B cell (primary cell): ENCODE measurements at regions not wholly inside any gene's neighbourhood (a gene's known extent, or its start where the extent isn't known, plus 50 kb on each side); places are given as distances from the start of the nearest gene placed in this dataset.

ENCODE experiments used
- ATAC-seq: fragments of 200-7000 bp; cut with Tn5 transposase; one replicate; pipeline ENCODE4 v1.10.0; 2021; ENCODE audit warnings: low read depth, mild to moderate bottlenecking, moderate number of reproducible peaks, moderate library complexity
- CTCF ChIA-PET: fragments of 350-600 bp; sonication (Branson Sonifier 250); formaldehyde crosslinking; loops from one replicate; lab custom pipeline; 2021; ENCODE audit warnings: antibody characterized with exemption, inconsistent platforms; lab: Charles Lee
- POLR2A ChIA-PET: fragments of 350-600 bp; sonication (Branson Sonifier 250); formaldehyde crosslinking; loops from one replicate; lab custom pipeline; 2021; ENCODE audit warnings: antibody characterized with exemption; lab: Charles Lee
- DNase-seq: peaks from one replicate; pipeline ENCODE4 v3.0.0; 2013
- H2AFZ ChIP-seq: 2 replicates; pipeline ENCODE4 v1.6.1; 2012; ENCODE audit warnings: mild to moderate bottlenecking, low read depth, low read length; ENCODE audit not compliant: insufficient read depth, poor library complexity, severe bottlenecking
- H3K27ac ChIP-seq, 2 donors: 1 replicate in 1 of 2; 2 replicates in 1 of 2; pipeline ENCODE4 v1.5.1; 2012 to 2013; ENCODE audit warnings: low read length in 2 of 2, mild to moderate bottlenecking in 2 of 2, moderate library complexity in 1 of 2
- H3K27me3 ChIP-seq, 4 experiments: fragments of 200-600 bp in 1 of 4; sonication (generic) in 1 of 4; replicated peaks in 1 of 4; 1 replicate in 2 of 4; 2 replicates in 2 of 4; pipeline versions ENCODE4 v1.6.1 to v1.7.0; 2013 to 2016; ENCODE audit warnings: low read length in 3 of 4, mild to moderate bottlenecking in 2 of 4, mixed read lengths in 1 of 4, moderate library complexity in 1 of 4; ENCODE audit not compliant: insufficient read depth in 4 of 4, control insufficient read depth in 3 of 4; ENCODE audit errors: control extremely low read depth in 1 of 4
- H3K36me3 ChIP-seq, 2 experiments: replicated peaks in 1 of 2; 1 replicate in 1 of 2; 2 replicates in 1 of 2; pipeline versions ENCODE4 v1.6.1 to v1.7.1; 2013; ENCODE audit warnings: low read length in 1 of 2; ENCODE audit not compliant: insufficient read depth in 2 of 2, control insufficient read depth in 1 of 2; ENCODE audit errors: control extremely low read depth in 1 of 2, extremely low read depth in 1 of 2
- H3K4me1 ChIP-seq, 2 donors: fragments of 200-600 bp in 1 of 2; sonication (generic) in 1 of 2; 1 replicate in 1 of 2; 2 replicates in 1 of 2; pipeline versions ENCODE4 v1.5.1 to v1.6.1; 2013 to 2017; ENCODE audit warnings: low read length in 2 of 2; ENCODE audit not compliant: control insufficient read depth in 2 of 2, insufficient read depth in 2 of 2
- H3K4me2 ChIP-seq: replicated peaks from 2 replicates; pipeline ENCODE3; 2012; ENCODE audit warnings: mild to moderate bottlenecking, low read depth, low read length; ENCODE audit not compliant: poor library complexity, severe bottlenecking
- H3K4me3 ChIP-seq, 5 experiments: fragments of 200-600 bp in 1 of 5; sonication (generic) in 1 of 5; 1 replicate in 3 of 5; 2 replicates in 2 of 5; pipeline versions ENCODE4 v1.5.1 to v1.7.0; 2011 to 2016; ENCODE audit warnings: low read length in 4 of 5, mild to moderate bottlenecking in 4 of 5, low read depth in 2 of 5, control low read depth in 1 of 5, moderate library complexity in 1 of 5; ENCODE audit not compliant: insufficient read depth in 1 of 5; ENCODE audit errors: control extremely low read depth in 1 of 5, extremely low read depth in 1 of 5
- H3K79me2 ChIP-seq: fragments of 200-600 bp; sonication (generic); one replicate; pipeline ENCODE4 v1.6.0; 2016; ENCODE audit warnings: low read length; ENCODE audit not compliant: control insufficient read depth, insufficient read depth
- H3K9ac ChIP-seq: fragments of 200-600 bp; sonication (generic); 2 replicates; pipeline ENCODE4 v1.6.1; 2017; ENCODE audit warnings: mild to moderate bottlenecking, low read length, moderate library complexity
- H3K9me3 ChIP-seq, 3 donors: one replicate each; pipeline versions ENCODE4 v1.6.1 to v1.7.1; 2013; ENCODE audit warnings: low read length in 2 of 3; ENCODE audit not compliant: control insufficient read depth in 2 of 3, insufficient read depth in 1 of 3; ENCODE audit errors: control extremely low read depth in 1 of 3
- H4K20me1 ChIP-seq: 2 replicates; pipeline ENCODE4 v1.6.0; 2012; ENCODE audit warnings: mild to moderate bottlenecking, low read length; ENCODE audit not compliant: insufficient read depth, control insufficient read depth, poor library complexity, severe bottlenecking
- H3K27ac Mint-ChIP-seq: one replicate; pipeline ENCODE4 v1.8.0; 2021; ENCODE audit warnings: mixed read lengths
- H3K27me3 Mint-ChIP-seq: one replicate; pipeline ENCODE4 v1.8.0; 2021; ENCODE audit warnings: mixed read lengths
- H3K4me1 Mint-ChIP-seq: one replicate; pipeline ENCODE4 v1.8.0; 2021; ENCODE audit warnings: mixed read lengths
- H3K4me3 Mint-ChIP-seq: one replicate; pipeline ENCODE4 v1.8.0; 2021; ENCODE audit warnings: mixed read lengths
- H3K9me3 Mint-ChIP-seq: one replicate; pipeline ENCODE4 v1.8.0; 2022; ENCODE audit warnings: mixed read lengths; ENCODE audit not compliant: insufficient read depth
- EZH2 ChIP-seq: IDR thresholded peaks from 2 replicates; pipeline ENCODE4 v1.6.1; 2012; ENCODE audit warnings: borderline replicate concordance, low read depth, mild to moderate bottlenecking, moderate library complexity, low read length; ENCODE audit not compliant: insufficient read depth, poor library complexity, severe bottlenecking
- WGBS: methylation state at CpG from one replicate; pipeline ENCODE4 v1.1.5; 2013; ENCODE audit warnings: missing lambda C conversion rate; ENCODE audit not compliant: insufficient coverage; 5-methylcytosine and 5-hydroxymethylcytosine counted together
- intact Hi-C: fragments of 100-400 bp; cut with micrococcal nuclease; formaldehyde crosslinking; loops from one replicate; pipeline ENCODE4 v1.10.0; 2022
- TF ChIP-seq, protein P1 (sequence below): fragments of 200-600 bp; IDR thresholded peaks from one replicate; pipeline ENCODE4 v1.8.0; 2022; ENCODE audit warnings: antibody characterized with exemption, mild to moderate bottlenecking

DNA sequence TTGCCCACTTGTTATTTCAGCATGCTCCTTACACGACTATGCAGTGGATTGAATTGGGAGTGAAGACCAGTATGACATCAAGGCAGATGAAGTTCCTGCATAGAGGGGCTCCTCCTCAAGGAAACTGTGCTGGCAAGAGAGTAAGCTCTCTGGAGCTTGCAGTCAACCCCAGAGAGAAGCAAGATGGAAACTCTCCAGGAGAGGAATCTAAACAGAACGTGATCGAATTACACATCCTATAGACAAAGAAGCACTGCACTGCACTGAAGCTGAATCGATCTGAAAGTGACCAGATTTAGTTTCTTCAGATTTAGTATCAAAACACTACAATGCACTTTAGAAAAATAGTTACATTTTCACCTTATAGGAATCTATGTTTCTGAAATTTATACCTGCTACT lies 947.7 kb upstream of the TENM4 start:
- H3K27ac ChIP-seq = no peak overlapping the region
- H2AFZ ChIP-seq = no peak overlapping the region
- Mint-ChIP-seq H3K4me3 (no peak overlapping the region), H3K27ac (no peak overlapping the region), H3K27me3 (no peaks in the 10 kb centered on the region), H3K9me3 (peaks cover 2% of the 10 kb centered on the region), H3K4me1 (no peaks in the 10 kb centered on the region)
- TF ChIP-seq, protein P1, sequence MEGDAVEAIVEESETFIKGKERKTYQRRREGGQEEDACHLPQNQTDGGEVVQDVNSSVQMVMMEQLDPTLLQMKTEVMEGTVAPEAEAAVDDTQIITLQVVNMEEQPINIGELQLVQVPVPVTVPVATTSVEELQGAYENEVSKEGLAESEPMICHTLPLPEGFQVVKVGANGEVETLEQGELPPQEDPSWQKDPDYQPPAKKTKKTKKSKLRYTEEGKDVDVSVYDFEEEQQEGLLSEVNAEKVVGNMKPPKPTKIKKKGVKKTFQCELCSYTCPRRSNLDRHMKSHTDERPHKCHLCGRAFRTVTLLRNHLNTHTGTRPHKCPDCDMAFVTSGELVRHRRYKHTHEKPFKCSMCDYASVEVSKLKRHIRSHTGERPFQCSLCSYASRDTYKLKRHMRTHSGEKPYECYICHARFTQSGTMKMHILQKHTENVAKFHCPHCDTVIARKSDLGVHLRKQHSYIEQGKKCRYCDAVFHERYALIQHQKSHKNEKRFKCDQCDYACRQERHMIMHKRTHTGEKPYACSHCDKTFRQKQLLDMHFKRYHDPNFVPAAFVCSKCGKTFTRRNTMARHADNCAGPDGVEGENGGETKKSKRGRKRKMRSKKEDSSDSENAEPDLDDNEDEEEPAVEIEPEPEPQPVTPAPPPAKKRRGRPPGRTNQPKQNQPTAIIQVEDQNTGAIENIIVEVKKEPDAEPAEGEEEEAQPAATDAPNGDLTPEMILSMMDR = no peak
- TF ChIP-seq EZH2 = no peak
- WGBS = 100% methylated on average over 1 of the region's 4 CpGs
- H3K4me2 ChIP-seq = no peak overlapping the region
- H3K9me3 ChIP-seq = peaks cover 0 to 4% (median 0%) of the 10 kb centered on the region in 3 donors
- no peaks in the 10 kb centered on the region for H4K20me1 ChIP-seq
- no peak overlapping the region for H3K4me3 ChIP-seq
- H3K9ac ChIP-seq = no peak overlapping the region
- DNase-seq (no peak), ATAC-seq (no peak)
- H3K27me3 ChIP-seq = no peaks in the 10 kb centered on the region
- H3K36me3 ChIP-seq = no peaks in the 10 kb centered on the region
- ChIA-PET CTCF (no interaction called here), POLR2A (no interaction called here)
- no peaks in the 10 kb centered on the region for H3K79me2 ChIP-seq
- intact Hi-C loops = no loop called here
- H3K4me1 ChIP-seq = no peaks in the 10 kb centered on the region

DNA sequence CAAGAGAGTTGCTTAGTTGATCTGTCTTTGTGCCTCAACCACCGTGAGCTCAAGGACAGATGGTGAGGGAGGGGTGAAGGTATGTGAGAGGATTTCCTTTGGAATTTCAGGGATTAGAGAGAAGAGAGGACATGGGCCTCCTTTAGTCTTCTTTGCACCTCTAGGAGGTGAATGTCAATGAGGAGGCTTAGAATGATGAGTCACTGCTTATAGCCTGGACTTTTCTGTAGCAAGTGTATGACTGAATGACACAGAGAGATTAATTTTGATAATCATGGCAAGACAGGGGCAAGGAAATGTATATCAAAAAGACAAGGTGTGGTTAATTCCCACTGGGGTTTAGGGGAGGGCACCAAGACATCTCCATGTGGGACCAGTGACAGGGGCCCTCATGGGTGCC lies 947.3 kb upstream of the TENM4 start:
- no peak overlapping the region for H3K27ac ChIP-seq
- no peak for ATAC-seq
- CTCF ChIA-PET = no interaction called here

More for the DNA sequence above, 947.3 kb upstream of the TENM4 start:
- Histone ChIP-seq H3K27me3 (no peaks in the 10 kb centered on the region), H3K36me3 (no peaks in the 10 kb centered on the region), H3K9me3 (peaks cover 0 to 4% (median 0%) of the 10 kb centered on the region in 3 donors), H3K4me2 (no peak overlapping the region), H3K9ac (no peak overlapping the region), H2AFZ (no peak overlapping the region), H3K79me2 (no peaks in the 10 kb centered on the region), H3K4me1 (no peaks in the 10 kb centered on the region), H3K4me3 (no peak overlapping the region), H4K20me1 (no peaks in the 10 kb centered on the region)
- no peak overlapping the region for H3K27ac Mint-ChIP-seq
- 89% methylated on average over 1 of the region's 1 CpG for WGBS
- intact Hi-C loops = no loop called here
- H3K27me3 Mint-ChIP-seq = no peaks in the 10 kb centered on the region
- TF ChIP-seq, protein P1 = no peak
- no peak for TF ChIP-seq EZH2
- DNase-seq = no peak
- POLR2A ChIA-PET = no interaction called here
- H3K4me3 Mint-ChIP-seq = no peak overlapping the region
- no peaks in the 10 kb centered on the region for H3K4me1 Mint-ChIP-seq
- H3K9me3 Mint-ChIP-seq = peaks cover 2% of the 10 kb centered on the region
